ENCODE measurements at regions not wholly inside any gene's neighbourhood (a gene's known extent, or its start where the extent isn't known, plus 50 kb on each side); places are given as distances from the start of the nearest gene placed in this dataset.

GRCh38 chr20:23211164-23211563, 125.0 kb upstream of the CD93 start:
- TF ChIP-seq POLR2A (IDR thresholded peaks at IDR 0.05) (no peak), EP300 (IDR thresholded peaks at IDR 0.05; ENCODE audit: low read depth) (no peak), POLR2AphosphoS5 (IDR thresholded peaks at IDR 0.05) (no peak)
- TF ChIP-seq, protein P1, sequence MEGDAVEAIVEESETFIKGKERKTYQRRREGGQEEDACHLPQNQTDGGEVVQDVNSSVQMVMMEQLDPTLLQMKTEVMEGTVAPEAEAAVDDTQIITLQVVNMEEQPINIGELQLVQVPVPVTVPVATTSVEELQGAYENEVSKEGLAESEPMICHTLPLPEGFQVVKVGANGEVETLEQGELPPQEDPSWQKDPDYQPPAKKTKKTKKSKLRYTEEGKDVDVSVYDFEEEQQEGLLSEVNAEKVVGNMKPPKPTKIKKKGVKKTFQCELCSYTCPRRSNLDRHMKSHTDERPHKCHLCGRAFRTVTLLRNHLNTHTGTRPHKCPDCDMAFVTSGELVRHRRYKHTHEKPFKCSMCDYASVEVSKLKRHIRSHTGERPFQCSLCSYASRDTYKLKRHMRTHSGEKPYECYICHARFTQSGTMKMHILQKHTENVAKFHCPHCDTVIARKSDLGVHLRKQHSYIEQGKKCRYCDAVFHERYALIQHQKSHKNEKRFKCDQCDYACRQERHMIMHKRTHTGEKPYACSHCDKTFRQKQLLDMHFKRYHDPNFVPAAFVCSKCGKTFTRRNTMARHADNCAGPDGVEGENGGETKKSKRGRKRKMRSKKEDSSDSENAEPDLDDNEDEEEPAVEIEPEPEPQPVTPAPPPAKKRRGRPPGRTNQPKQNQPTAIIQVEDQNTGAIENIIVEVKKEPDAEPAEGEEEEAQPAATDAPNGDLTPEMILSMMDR (IDR thresholded peaks at IDR 0.05), result no peak

Measured in transverse colon (tissue), 4 donors.